WTC11 (cell line): ENCODE measurements at regions not wholly inside any gene's neighbourhood (a gene's known extent, or its start where the extent isn't known, plus 50 kb on each side); places are given as distances from the start of the nearest gene placed in this dataset.

ENCODE experiments used
- CREB1 ChIP-seq: sonication (generic); formaldehyde crosslinking; IDR thresholded peaks from 2 replicates; pipeline ENCODE4 v1.8.0; 2023; ENCODE audit warnings: mild to moderate bottlenecking, missing genetic modification reagents
- FOXK1 ChIP-seq: sonication (generic); formaldehyde crosslinking; IDR thresholded peaks from 2 replicates; pipeline ENCODE4 v1.8.0; 2022; ENCODE audit warnings: mild to moderate bottlenecking, moderate library complexity, missing genetic modification reagents
- JUN ChIP-seq: sonication (generic); formaldehyde crosslinking; IDR thresholded peaks from 2 replicates; pipeline ENCODE4 v1.8.0; 2023; ENCODE audit warnings: mild to moderate bottlenecking, missing genetic modification reagents
- USF2 ChIP-seq: sonication (generic); formaldehyde crosslinking; IDR thresholded peaks from 2 replicates; pipeline ENCODE4 v1.8.1; 2023; ENCODE audit warnings: mild to moderate bottlenecking, missing genetic modification reagents, moderate library complexity
- ZNF219 ChIP-seq: sonication (generic); formaldehyde crosslinking; IDR thresholded peaks from 2 replicates; pipeline ENCODE4 v1.8.0; 2023; ENCODE audit warnings: missing genetic modification reagents, mild to moderate bottlenecking, borderline replicate concordance
- ZNF263 ChIP-seq: sonication (generic); formaldehyde crosslinking; IDR thresholded peaks from 2 replicates; pipeline ENCODE4 v1.8.1; 2022; ENCODE audit warnings: low read depth, mild to moderate bottlenecking, moderate library complexity, missing genetic modification reagents
- TF ChIP-seq, protein P1 (sequence below): fragments of 200-600 bp; IDR thresholded peaks from 2 replicates; pipeline ENCODE4 v1.8.0; 2022; ENCODE audit warnings: antibody characterized with exemption
- TF ChIP-seq, protein P2 (sequence below): sonication (generic); formaldehyde crosslinking; conservative IDR thresholded peaks from 2 replicates; pipeline ENCODE4 v1.8.1; 2022; ENCODE audit warnings: mild to moderate bottlenecking, missing genetic modification reagents

- TF ChIP-seq, protein P1, sequence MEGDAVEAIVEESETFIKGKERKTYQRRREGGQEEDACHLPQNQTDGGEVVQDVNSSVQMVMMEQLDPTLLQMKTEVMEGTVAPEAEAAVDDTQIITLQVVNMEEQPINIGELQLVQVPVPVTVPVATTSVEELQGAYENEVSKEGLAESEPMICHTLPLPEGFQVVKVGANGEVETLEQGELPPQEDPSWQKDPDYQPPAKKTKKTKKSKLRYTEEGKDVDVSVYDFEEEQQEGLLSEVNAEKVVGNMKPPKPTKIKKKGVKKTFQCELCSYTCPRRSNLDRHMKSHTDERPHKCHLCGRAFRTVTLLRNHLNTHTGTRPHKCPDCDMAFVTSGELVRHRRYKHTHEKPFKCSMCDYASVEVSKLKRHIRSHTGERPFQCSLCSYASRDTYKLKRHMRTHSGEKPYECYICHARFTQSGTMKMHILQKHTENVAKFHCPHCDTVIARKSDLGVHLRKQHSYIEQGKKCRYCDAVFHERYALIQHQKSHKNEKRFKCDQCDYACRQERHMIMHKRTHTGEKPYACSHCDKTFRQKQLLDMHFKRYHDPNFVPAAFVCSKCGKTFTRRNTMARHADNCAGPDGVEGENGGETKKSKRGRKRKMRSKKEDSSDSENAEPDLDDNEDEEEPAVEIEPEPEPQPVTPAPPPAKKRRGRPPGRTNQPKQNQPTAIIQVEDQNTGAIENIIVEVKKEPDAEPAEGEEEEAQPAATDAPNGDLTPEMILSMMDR = no peak
- no peak for TF ChIP-seq USF2 (CRISPR knock-in tag)
- no peak for TF ChIP-seq ZNF219 (CRISPR knock-in tag)
- no peak for TF ChIP-seq JUN (CRISPR knock-in tag)
- no peak for TF ChIP-seq CREB1 (CRISPR knock-in tag)
- no peak for TF ChIP-seq FOXK1 (CRISPR knock-in tag)
- TF ChIP-seq, protein P2, sequence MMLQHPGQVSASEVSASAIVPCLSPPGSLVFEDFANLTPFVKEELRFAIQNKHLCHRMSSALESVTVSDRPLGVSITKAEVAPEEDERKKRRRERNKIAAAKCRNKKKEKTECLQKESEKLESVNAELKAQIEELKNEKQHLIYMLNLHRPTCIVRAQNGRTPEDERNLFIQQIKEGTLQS = no peak
- TF ChIP-seq ZNF263 (CRISPR knock-in tag) = no peak
These were observed 157.7 kb downstream of the CCNG2 start for GRCh38 chr4:77314697-77315096.
